Lower leg skin (tissue), 4 donors: ENCODE measurements at regions not wholly inside any gene's neighbourhood (a gene's known extent, or its start where the extent isn't known, plus 50 kb on each side); places are given as distances from the start of the nearest gene placed in this dataset.
"Not testable (repeated sequence)": the region's sequence is repeated elsewhere in the genome, so short reads cannot be mapped to it uniquely, and the experiment has no call there.

Experiments used
- DNase-seq, 2 donors: peaks; one replicate each; pipeline ENCODE4 v3.0.0-alpha.2; 2019; ENCODE audit warnings: low spot score in 2 of 2
- H3K4me3 ChIP-seq: fragments of 200-600 bp; sonication (generic); 2 replicates; pipeline ENCODE4 v1.5.1; 2017; ENCODE audit warnings: mild to moderate bottlenecking, low read depth; ENCODE audit not compliant: poor library complexity, severe bottlenecking
- POLR2A ChIP-seq, 2 donors: fragments of 450-650 bp; IDR thresholded peaks; one replicate each; pipeline ENCODE4 v1.6.1; 2016 to 2017; ENCODE audit warnings: antibody characterized with exemption in 2 of 2, mild to moderate bottlenecking in 1 of 2, moderate library complexity in 1 of 2
- WGBS, 2 donors: methylation state at CpG; one replicate each; pipeline ENCODE4 v1.1.5; 2018; 5-methylcytosine and 5-hydroxymethylcytosine counted together
- intact Hi-C: fragments of 100-400 bp; cut with DNase I; formaldehyde crosslinking; loops from one replicate; pipeline ENCODE4 v1.15.0; 2023; ENCODE audit warnings: low total_unique reads
- TF ChIP-seq, protein P1 (sequence below), 3 donors: fragments of 450-650 bp; IDR thresholded peaks; one replicate each; pipeline ENCODE4 v1.5.1; 2016; ENCODE audit warnings: antibody characterized with exemption in 3 of 3, mild to moderate bottlenecking in 3 of 3, moderate library complexity in 2 of 3

DNA sequence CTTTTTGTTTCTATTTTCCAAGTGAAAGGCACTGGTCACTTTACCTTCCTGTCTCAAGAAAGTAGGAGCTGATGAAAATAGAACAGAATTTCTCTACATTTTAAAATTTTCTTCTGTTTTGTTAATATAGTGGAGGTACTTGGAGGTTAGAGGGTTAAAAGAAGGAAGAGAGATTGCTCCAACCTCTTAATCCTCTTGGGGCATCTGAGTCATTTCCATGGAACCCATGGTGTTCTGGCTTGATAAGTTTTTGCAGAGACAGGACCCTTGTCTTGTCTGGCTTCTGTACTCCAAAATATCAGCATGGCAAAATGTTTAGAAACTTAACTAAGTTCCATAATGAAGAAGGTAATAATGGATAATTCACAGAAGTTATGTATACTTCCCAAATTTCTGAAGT lies 727.2 kb downstream of the C4orf33 start:
- H3K4me3 ChIP-seq, result no peak overlapping the region
- no peak for TF ChIP-seq POLR2A (IDR thresholded peaks at IDR 0.05)
- TF ChIP-seq, protein P1, sequence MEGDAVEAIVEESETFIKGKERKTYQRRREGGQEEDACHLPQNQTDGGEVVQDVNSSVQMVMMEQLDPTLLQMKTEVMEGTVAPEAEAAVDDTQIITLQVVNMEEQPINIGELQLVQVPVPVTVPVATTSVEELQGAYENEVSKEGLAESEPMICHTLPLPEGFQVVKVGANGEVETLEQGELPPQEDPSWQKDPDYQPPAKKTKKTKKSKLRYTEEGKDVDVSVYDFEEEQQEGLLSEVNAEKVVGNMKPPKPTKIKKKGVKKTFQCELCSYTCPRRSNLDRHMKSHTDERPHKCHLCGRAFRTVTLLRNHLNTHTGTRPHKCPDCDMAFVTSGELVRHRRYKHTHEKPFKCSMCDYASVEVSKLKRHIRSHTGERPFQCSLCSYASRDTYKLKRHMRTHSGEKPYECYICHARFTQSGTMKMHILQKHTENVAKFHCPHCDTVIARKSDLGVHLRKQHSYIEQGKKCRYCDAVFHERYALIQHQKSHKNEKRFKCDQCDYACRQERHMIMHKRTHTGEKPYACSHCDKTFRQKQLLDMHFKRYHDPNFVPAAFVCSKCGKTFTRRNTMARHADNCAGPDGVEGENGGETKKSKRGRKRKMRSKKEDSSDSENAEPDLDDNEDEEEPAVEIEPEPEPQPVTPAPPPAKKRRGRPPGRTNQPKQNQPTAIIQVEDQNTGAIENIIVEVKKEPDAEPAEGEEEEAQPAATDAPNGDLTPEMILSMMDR (IDR thresholded peaks at IDR 0.05), result no peak
- no peak for DNase-seq
- intact Hi-C loops, result no loop called here

DNA sequence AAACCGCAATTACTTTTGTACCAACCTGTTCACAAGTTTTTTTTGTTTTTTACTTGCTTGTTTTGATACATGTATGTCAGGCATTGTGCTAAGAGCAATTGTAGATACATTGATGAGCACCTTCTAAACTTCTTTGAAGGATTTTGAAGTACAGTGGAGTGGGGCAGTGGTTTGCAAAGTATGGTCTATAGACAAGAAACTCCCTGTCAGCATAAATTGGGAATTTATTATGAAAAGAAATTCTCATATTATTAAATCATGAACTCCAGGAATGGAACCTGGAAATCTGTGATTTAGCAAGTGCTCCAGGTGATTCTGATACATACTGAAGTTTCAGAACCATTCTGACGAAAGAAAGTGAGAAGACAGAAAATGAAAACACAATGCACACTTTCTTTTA lies 733.4 kb downstream of the C4orf33 start:
- WGBS, 2 donors, result 88 to 90% methylated on average over 2 of the region's 2 CpGs
- H3K4me3 ChIP-seq, result no peak overlapping the region
- intact Hi-C loops, result no loop called here
- DNase-seq, result no peak
- TF ChIP-seq, protein P1 (IDR thresholded peaks at IDR 0.05), result no peak
- no peak for TF ChIP-seq POLR2A (IDR thresholded peaks at IDR 0.05)

DNA sequence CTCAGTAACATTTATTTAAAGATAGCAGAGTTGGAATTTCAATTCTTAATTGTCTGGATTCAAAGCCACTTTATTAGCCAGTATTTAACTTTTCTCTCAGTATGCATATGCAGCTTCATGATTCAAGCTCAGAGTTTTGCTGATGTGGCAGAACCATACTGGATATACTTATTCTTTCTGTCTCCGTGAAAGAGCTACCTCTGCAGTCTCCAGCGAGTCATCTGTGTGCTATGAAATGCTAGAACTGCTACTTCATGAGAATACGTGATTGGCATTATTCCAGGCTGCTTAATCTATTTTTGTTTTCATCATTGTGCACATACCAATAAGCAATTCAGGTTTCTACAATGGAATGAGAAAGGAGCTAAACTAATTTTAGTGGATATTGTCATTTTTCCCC lies 743.7 kb downstream of the C4orf33 start:
- H3K4me3 ChIP-seq, result no peak overlapping the region
- 24 to 27% methylated on average over 3 of the region's 3 CpGs for WGBS, 2 donors
- TF ChIP-seq, protein P1 (IDR thresholded peaks at IDR 0.05), result no peak
- TF ChIP-seq POLR2A (IDR thresholded peaks at IDR 0.05), result no peak
- DNase-seq, result no peak
- intact Hi-C loops, result no loop called here

DNA sequence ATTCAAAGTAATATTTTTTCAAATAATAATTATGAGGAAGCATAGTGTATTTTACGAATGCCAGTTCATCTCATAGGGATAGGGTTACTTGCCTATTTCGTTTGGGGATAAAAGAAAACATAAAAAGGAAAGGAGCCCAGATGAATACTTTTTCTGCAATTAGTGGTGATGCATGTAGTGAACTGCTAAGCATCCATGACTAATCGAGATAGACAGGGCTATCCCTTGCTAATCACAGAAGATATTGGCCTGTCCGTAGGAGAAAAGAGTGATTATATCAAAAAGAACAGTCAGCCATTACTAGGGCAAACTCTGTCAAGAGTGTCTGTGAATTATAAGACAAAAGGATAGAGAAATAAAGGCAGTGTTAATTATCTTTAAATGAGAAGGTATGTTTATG lies 746.1 kb downstream of the C4orf33 start:
- no peak for DNase-seq
- intact Hi-C loops, result no loop called here
- WGBS, 2 donors, result 76 to 77% methylated on average over 4 of the region's 4 CpGs
- H3K4me3 ChIP-seq, result no peak overlapping the region
- no peak for TF ChIP-seq POLR2A (IDR thresholded peaks at IDR 0.05)
- TF ChIP-seq, protein P1 (IDR thresholded peaks at IDR 0.05), result no peak

DNA sequence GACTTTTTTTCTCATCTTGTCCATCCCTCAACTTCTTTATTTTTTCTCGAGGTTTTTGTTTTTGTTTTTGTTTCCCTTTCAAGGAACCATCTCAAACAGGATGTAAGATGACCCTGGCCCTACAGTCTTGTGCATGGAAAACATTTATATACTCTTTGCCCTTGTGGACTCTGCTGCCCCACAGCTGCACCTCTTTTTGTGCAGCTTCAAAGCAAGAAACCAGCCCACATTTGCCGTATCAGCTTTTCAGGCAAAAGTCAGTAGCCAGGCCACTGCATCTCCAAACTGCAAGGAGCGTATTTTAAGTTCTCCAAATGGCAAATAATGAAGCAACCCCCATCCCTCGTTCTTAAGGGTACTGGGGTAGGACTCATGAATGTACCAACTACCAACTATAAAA lies 756.5 kb downstream of the C4orf33 start:
- 72 to 78% methylated on average over 4 of the region's 4 CpGs for WGBS, 2 donors
- intact Hi-C loops, result no loop called here
- H3K4me3 ChIP-seq, result no peak overlapping the region
- TF ChIP-seq POLR2A (IDR thresholded peaks at IDR 0.05), result no peak
- TF ChIP-seq, protein P1 (IDR thresholded peaks at IDR 0.05), result no peak
- DNase-seq, result no peak

DNA sequence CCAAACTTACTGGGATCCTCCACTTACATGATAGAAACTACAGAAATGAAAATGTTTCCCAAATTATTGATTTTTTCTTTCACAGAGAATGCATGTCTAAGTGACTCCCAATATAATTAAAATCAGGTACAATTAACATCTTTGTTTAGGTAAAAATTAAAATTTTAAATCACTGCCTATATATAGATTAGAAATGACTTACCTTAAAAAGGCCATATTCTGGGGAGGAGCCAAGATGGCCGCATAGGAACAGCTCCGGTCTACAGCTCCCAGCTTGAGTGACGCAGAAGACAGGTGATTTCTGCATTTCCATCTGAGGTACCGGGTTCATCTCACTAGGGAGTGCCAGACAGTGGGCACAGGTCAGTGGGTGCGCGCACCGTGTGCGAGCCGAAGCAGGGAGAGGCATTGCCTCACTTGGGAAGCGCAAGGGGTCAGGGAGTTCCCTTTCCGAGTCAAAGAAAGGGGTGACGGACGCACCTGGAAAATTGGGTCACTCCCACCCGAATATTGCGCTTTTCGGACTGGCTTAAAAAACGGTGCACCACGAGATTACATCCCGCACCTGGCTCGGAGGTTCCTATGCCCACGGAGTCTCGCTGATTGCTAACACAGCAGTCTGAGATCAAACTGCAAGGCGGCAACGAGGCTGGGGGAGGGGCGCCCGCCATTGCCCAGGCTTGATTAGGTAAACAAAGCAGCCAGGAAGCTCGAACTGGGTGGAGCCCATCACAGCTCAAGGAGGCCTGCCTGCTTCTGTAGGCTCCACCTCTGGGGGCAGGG lies 757.9 kb downstream of the C4orf33 start:
- WGBS, 2 donors, result 90 to 95% methylated on average over 26 to 27 of the region's 27 CpGs
- H3K4me3 ChIP-seq, DNase-seq, intact Hi-C loops: not testable (repeated sequence)
